H1 (cell line): ENCODE measurements at regions not wholly inside any gene's neighbourhood (a gene's known extent, or its start where the extent isn't known, plus 50 kb on each side); places are given as distances from the start of the nearest gene placed in this dataset.

ENCODE experiments used
- ATF3 ChIP-seq: IDR thresholded peaks from 2 replicates; pipeline ENCODE4 v1.6.1; 2011; ENCODE audit warnings: low read depth, mild to moderate bottlenecking, low read length; ENCODE audit not compliant: insufficient read depth
- CHD2 ChIP-seq: IDR thresholded peaks from 2 replicates; pipeline ENCODE4 v1.6.1; 2012; ENCODE audit warnings: low read length, improper control_type of control experiment
- CREB1 ChIP-seq: IDR thresholded peaks from 2 replicates; pipeline ENCODE4 v1.6.1; 2012; ENCODE audit warnings: inconsistent platforms
- CTCF ChIP-seq, 3 experiments: IDR thresholded peaks; 1 replicate in 2 of 3; 2 replicates in 1 of 3; pipeline versions ENCODE4 v1.5.1 to v1.6.1; 2011; ENCODE audit warnings: low read length in 3 of 3, mild to moderate bottlenecking in 3 of 3, inconsistent platforms in 2 of 3, low read depth in 1 of 3, moderate library complexity in 1 of 3; ENCODE audit not compliant: insufficient read depth in 1 of 3; ENCODE audit errors: control extremely low read depth in 1 of 3
- EGR1 ChIP-seq: IDR thresholded peaks from 2 replicates; pipeline ENCODE4 v1.6.1; 2011; ENCODE audit warnings: low read depth, low read length, borderline replicate concordance
- EZH2 ChIP-seq: fragments of 200-600 bp; sonication (generic); IDR thresholded peaks from 2 replicates; pipeline ENCODE4 v1.7.1; 2012; ENCODE audit warnings: low read depth, mild to moderate bottlenecking, moderate library complexity, low read length, inconsistent platforms; ENCODE audit not compliant: severe bottlenecking
- JUND ChIP-seq: IDR thresholded peaks from 2 replicates; pipeline ENCODE4 v1.6.1; 2011; ENCODE audit warnings: mild to moderate bottlenecking, improper control_type of control experiment, low read length
- PHF8 ChIP-seq: fragments of 200-600 bp; sonication (generic); conservative IDR thresholded peaks from 2 replicates; pipeline ENCODE4 v1.7.1; 2012; ENCODE audit warnings: low read depth, mild to moderate bottlenecking, inconsistent platforms, low read length, moderate library complexity
- POLR2A ChIP-seq, 2 experiments: IDR thresholded peaks; 1 replicate in 1 of 2; 2 replicates in 1 of 2; pipeline ENCODE4 v1.6.1; 2011; ENCODE audit warnings: low read depth in 2 of 2, low read length in 2 of 2, mild to moderate bottlenecking in 2 of 2; ENCODE audit errors: control extremely low read depth in 1 of 2
- SIN3A ChIP-seq, 2 experiments: IDR thresholded peaks in 1 of 2; conservative IDR thresholded peaks in 1 of 2; 2 replicates each; pipeline ENCODE4 v1.6.1; 2011 to 2012; ENCODE audit warnings: low read length in 2 of 2, improper control_type of control experiment in 1 of 2, low read depth in 1 of 2, mild to moderate bottlenecking in 1 of 2
- SP1 ChIP-seq: IDR thresholded peaks from 2 replicates; pipeline ENCODE4 v1.6.1; 2011; ENCODE audit warnings: low read depth, low read length
- TCF12 ChIP-seq: IDR thresholded peaks from 2 replicates; pipeline ENCODE4 v1.6.1; 2011; ENCODE audit warnings: low read depth, mild to moderate bottlenecking, low read length

DNA sequence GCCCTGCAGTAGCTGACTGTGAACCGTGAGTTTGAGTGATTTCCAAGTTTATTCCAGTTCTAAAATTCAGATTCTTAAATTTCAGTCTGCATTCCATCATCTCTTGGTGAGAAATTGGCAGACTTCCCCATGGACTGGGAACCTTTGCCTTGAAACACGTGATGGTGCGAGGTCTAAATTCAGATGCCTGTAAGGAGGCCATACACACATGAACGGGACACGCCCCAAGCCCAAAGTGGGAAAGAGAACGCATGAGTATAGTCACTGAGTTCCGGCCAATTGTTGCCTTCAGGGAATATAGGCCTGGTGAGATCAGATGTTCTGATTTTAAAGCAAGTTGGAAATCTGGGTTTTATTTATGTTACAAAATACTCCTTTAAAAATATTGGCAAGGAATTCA, 1084.4 kb upstream of the WWC1 start:
- no peak for TF ChIP-seq EZH2
- no peak for TF ChIP-seq ATF3
- no peak for TF ChIP-seq POLR2A (IDR thresholded peaks at IDR 0.05; ENCODE audit: control extremely low read depth in 1 of 2, low read depth in 2 of 2, low read length in 2 of 2)
- no peak for TF ChIP-seq CTCF (IDR thresholded peaks at IDR 0.05; ENCODE audit: control extremely low read depth in 1 of 3, insufficient read depth in 1 of 3, low read depth in 1 of 3, low read length in 3 of 3)
- no peak for TF ChIP-seq EGR1
- TF ChIP-seq PHF8 = no peak
- TF ChIP-seq CREB1 = no peak
- no peak for TF ChIP-seq SP1
- TF ChIP-seq SIN3A (conservative IDR thresholded peaks at IDR 0.05 in 1 of 2, IDR thresholded peaks at IDR 0.05 in 1 of 2; ENCODE audit: low read depth in 1 of 2, low read length in 2 of 2) = no peak
- no peak for TF ChIP-seq TCF12
- TF ChIP-seq JUND = no peak
- TF ChIP-seq CHD2 = no peak
